AG04450 (cell line): ENCODE measurements at regions not wholly inside any gene's neighbourhood (a gene's known extent, or its start where the extent isn't known, plus 50 kb on each side); places are given as distances from the start of the nearest gene placed in this dataset.

Source experiments
- CTCF ChIA-PET: fragments of 300-600, 350-600 bp; formaldehyde crosslinking; extraction: SDS; loops from one replicate; lab custom pipeline; 2022; ENCODE audit warnings: antibody characterized with exemption, inconsistent platforms; lab: Charles Lee
- POLR2A ChIA-PET: fragments of 350-600 bp; formaldehyde crosslinking; extraction: SDS; loops from one replicate; lab custom pipeline; 2021; ENCODE audit warnings: antibody characterized with exemption, inconsistent platforms; lab: Yijun Ruan, JAX
- DNase-seq: peaks from one replicate; pipeline ENCODE4 v3.0.0-alpha.2; 2011; ENCODE audit warnings: low read depth, low spot score
- H3K27ac ChIP-seq: one replicate; pipeline ENCODE4 v1.5.1; 2012; ENCODE audit warnings: low read depth, low read length, control low read depth
- H3K27me3 ChIP-seq: one replicate; pipeline ENCODE4 v1.6.0; 2012; ENCODE audit warnings: low read length; ENCODE audit not compliant: control insufficient read depth, insufficient read depth
- H3K4me3 ChIP-seq: 2 replicates; pipeline ENCODE4 v1.5.1; 2011; ENCODE audit warnings: mild to moderate bottlenecking, low read depth, low read length, control low read depth
- H3K9me3 ChIP-seq: 2 replicates; pipeline ENCODE4 v1.5.1; 2012; ENCODE audit warnings: low read length; ENCODE audit not compliant: control insufficient read depth, insufficient read depth
- TF ChIP-seq, protein P1 (sequence below): IDR thresholded peaks from 2 replicates; pipeline ENCODE4 v1.5.1; 2011; ENCODE audit warnings: low read depth, low read length, control low read depth, inconsistent platforms

DNA sequence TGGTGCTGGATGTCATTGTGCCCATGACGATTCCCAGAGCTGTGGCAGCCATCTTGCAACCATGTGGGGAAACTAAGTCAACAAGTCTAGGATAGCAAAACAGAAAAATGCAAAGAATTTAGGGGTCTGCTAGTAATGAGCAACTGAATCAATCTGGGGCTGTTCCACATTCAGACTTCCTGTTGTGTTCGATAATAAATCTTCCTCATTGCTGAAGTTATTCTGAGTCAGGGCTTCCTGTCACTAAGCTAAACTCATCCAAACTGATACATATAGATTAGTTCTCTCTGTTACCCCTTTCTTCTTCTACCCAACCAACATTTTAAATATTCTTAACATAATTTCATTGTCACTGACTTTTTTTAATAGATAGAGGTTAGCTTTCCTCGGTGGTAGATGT is 205.9 kb downstream of the HACE1 start:
- H3K27me3 ChIP-seq = no peaks in the 10 kb centered on the region
- no peak overlapping the region for H3K4me3 ChIP-seq
- no peaks in the 10 kb centered on the region for H3K9me3 ChIP-seq
- ChIA-PET POLR2A (no interaction called here), CTCF (no interaction called here)
- DNase-seq = no peak
- TF ChIP-seq, protein P1, sequence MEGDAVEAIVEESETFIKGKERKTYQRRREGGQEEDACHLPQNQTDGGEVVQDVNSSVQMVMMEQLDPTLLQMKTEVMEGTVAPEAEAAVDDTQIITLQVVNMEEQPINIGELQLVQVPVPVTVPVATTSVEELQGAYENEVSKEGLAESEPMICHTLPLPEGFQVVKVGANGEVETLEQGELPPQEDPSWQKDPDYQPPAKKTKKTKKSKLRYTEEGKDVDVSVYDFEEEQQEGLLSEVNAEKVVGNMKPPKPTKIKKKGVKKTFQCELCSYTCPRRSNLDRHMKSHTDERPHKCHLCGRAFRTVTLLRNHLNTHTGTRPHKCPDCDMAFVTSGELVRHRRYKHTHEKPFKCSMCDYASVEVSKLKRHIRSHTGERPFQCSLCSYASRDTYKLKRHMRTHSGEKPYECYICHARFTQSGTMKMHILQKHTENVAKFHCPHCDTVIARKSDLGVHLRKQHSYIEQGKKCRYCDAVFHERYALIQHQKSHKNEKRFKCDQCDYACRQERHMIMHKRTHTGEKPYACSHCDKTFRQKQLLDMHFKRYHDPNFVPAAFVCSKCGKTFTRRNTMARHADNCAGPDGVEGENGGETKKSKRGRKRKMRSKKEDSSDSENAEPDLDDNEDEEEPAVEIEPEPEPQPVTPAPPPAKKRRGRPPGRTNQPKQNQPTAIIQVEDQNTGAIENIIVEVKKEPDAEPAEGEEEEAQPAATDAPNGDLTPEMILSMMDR = no peak
- H3K27ac ChIP-seq = no peak overlapping the region

DNA sequence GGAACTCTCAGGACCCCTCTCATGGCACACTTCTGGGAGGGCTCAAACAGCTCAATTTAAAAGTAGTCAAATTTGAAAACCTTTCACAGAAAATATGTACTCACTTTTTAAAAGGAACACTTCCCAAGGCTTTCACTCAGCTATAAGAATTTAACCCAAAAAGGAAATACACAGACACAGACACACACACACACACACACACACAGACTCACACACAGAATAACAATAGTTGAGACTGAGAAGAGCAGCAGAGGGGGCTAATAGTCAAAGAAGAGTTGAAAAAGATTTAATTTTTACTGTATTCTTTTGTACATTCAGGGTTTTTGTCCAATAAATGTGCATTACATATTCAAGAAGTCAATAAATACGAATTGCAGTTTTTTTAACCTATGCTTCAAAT is 211.4 kb downstream of the HACE1 start:
- Histone ChIP-seq H3K27me3 (no peaks in the 10 kb centered on the region), H3K9me3 (no peaks in the 10 kb centered on the region), H3K4me3 (no peak overlapping the region), H3K27ac (no peak overlapping the region)
- POLR2A ChIA-PET = interaction anchor here (0.6 kb wide), 1 partner anchor 114 kb away, joined by 3 read pairs; no protein-coding TSS in a partner anchor
- CTCF ChIA-PET = no interaction called here
- TF ChIP-seq, protein P1 = no peak
- DNase-seq = no peak

DNA sequence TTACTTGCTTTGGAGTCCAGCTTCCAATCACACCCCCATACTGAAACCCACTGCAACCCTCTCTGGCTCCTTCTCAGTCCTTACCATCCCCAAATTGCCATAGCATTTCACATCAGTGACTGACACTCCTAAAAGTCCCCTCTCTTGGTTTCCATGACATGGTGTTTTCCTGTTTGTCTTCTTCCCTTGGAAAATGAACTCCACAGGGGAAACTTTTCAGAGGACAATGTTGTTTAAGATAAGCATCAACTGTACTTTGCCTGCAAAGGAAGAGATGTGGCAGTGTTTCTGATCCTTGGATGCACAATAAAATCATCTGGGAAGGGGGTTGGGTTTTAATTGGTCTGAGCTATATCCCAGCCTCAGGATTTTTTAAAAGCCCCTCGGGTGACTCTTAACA is 214.9 kb downstream of the HACE1 start:
- H3K4me3 ChIP-seq = no peak overlapping the region

DNA sequence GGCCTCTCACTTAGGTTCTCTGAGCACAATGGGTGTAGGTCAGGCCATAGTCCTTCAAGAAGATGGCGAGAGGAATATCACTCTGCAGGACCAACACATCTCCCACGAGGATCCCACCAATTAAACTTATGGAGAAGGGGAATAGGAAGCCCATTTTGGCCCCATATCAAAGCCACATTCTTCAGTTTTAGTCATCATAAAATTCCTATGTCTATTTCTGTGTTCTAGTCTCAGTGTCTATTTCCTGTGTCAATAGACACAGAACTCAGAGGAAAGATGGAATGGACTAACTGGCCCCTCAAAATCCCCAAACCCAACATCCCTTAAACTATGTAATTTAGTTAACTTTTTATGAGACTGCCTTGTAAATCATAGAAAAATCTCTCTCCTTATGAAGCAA is 216.8 kb downstream of the HACE1 start:
- Histone ChIP-seq H3K27me3 (no peaks in the 10 kb centered on the region), H3K9me3 (no peaks in the 10 kb centered on the region), H3K4me3 (no peak overlapping the region), H3K27ac (no peak overlapping the region)
- ChIA-PET CTCF (no interaction called here), POLR2A (no interaction called here)
- TF ChIP-seq, protein P1 = no peak
- DNase-seq = no peak

More for the DNA sequence above, 214.9 kb downstream of the HACE1 start:
- Histone ChIP-seq H3K9me3 (no peaks in the 10 kb centered on the region), H3K27ac (no peak overlapping the region), H3K27me3 (no peaks in the 10 kb centered on the region)
- POLR2A ChIA-PET = no interaction called here
- DNase-seq = no peak
- TF ChIP-seq, protein P1 = no peak
- CTCF ChIA-PET = no interaction called here

DNA sequence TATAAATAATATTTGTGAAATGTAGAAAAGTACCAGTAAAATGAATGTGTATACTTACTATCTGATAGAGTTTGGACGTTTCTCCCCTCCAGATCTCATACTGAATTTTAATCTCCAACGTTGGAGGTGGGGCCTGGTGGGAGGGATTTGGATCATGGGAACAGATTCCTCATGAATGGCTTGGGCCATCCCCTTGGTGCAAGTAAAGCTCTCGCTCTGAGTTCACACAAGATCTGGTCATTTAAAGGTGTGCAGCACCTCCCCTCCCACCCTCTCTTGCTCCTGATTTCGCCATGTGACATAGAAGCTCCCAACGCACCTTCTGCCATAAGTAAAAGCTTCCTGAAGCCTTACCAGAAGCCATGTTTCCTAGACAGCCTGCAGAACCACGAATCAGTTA is 219.0 kb downstream of the HACE1 start:
- no peak overlapping the region for H3K4me3 ChIP-seq
- ChIA-PET POLR2A (no interaction called here), CTCF (no interaction called here)
- no peak for DNase-seq
- no peaks in the 10 kb centered on the region for H3K27me3 ChIP-seq
- TF ChIP-seq, protein P1 = no peak
- no peaks in the 10 kb centered on the region for H3K9me3 ChIP-seq
- H3K27ac ChIP-seq = no peak overlapping the region
